Left lung (tissue), 4 donors: ENCODE measurements at regions not wholly inside any gene's neighbourhood (a gene's known extent, or its start where the extent isn't known, plus 50 kb on each side); places are given as distances from the start of the nearest gene placed in this dataset.
"Not testable (repeated sequence)": the region's sequence is repeated elsewhere in the genome, so short reads cannot be mapped to it uniquely, and the experiment has no call there.

Experiments
- ATAC-seq: fragments of 200-7000 bp; cut with Tn5 transposase; one replicate; pipeline ENCODE4 v1.9.1; 2020; ENCODE audit warnings: moderate library complexity
- DNase-seq, 4 donors: peaks; one replicate each; pipeline ENCODE4 v3.0.0-alpha.2; 2013 to 2020
- H3K27ac ChIP-seq, 2 donors: fragments of 200-600 bp; sonication (generic) in 1 of 2; one replicate each; pipeline versions ENCODE4 v1.5.0 to v1.8.0; 2020 to 2021
- H3K27me3 ChIP-seq, 2 donors: fragments of 200-600 bp; sonication (generic) in 1 of 2; one replicate each; pipeline versions ENCODE4 v1.5.0 to v1.8.0; 2020 to 2021
- H3K36me3 ChIP-seq, 2 donors: fragments of 200-600 bp; sonication (generic) in 1 of 2; one replicate each; pipeline versions ENCODE4 v1.5.0 to v1.8.0; 2020 to 2021
- H3K4me1 ChIP-seq, 2 donors: fragments of 200-600 bp; one replicate each; pipeline ENCODE4 v1.8.0; 2021
- H3K4me3 ChIP-seq, 2 donors: fragments of 200-600 bp; sonication (generic) in 1 of 2; one replicate each; pipeline versions ENCODE4 v1.5.0 to v1.8.0; 2020 to 2021; ENCODE audit warnings: mild to moderate bottlenecking in 1 of 2
- H3K9me3 ChIP-seq, 2 donors: fragments of 200-600 bp; sonication (generic) in 1 of 2; one replicate each; pipeline versions ENCODE4 v1.5.0 to v1.8.0; 2020 to 2021
- CTCF ChIP-seq, 2 donors: fragments of 200-600 bp; sonication (generic) in 1 of 2; IDR thresholded peaks; one replicate each; pipeline versions ENCODE4 v1.5.0 to v1.8.0; 2021; ENCODE audit warnings: antibody characterized with exemption in 2 of 2
- intact Hi-C, 2 donors: fragments of 100-400 bp; cut with DNase I; formaldehyde crosslinking; loops; one replicate each; pipeline versions ENCODE4 v1.11.2 to v1.14.2; 2022
- donor health status: DM: no; HTN: yes; CAD: no.
- donor health status: DM: no; HTN: no; CAD: no.

- no peaks in the 10 kb centered on the region for H3K36me3 ChIP-seq
- no peak for TF ChIP-seq CTCF (IDR thresholded peaks at IDR 0.05)
- intact Hi-C loops = no loop called here
- H3K9me3 ChIP-seq = no peaks in the 10 kb centered on the region
- no peak for DNase-seq
- no peak for ATAC-seq
- H3K4me1 ChIP-seq = no peaks in the 10 kb centered on the region
- no peaks in the 10 kb centered on the region for H3K27me3 ChIP-seq
- no peak overlapping the region for H3K4me3 ChIP-seq
- H3K27ac ChIP-seq = no peak overlapping the region
Observed at GRCh38 chr3:101133652-101134051, 140.4 kb upstream of the ABI3BP start.

- H3K4me3 ChIP-seq, DNase-seq, H3K9me3 ChIP-seq, H3K27me3 ChIP-seq, H3K4me1 ChIP-seq, ATAC-seq, intact Hi-C loops, H3K36me3 ChIP-seq, H3K27ac ChIP-seq: not testable (repeated sequence)
Observed at GRCh38 chr3:101133197-101133596, 140.0 kb upstream of the ABI3BP start.

GRCh38 chr3:101131767-101132166 is 138.5 kb upstream of the ABI3BP start:
- H3K36me3 ChIP-seq = no peaks in the 10 kb centered on the region
- H3K27me3 ChIP-seq = no peaks in the 10 kb centered on the region
- DNase-seq (no peak), ATAC-seq (no peak)
- H3K27ac ChIP-seq = no peak overlapping the region
- H3K9me3 ChIP-seq = no peaks in the 10 kb centered on the region
- no peak for TF ChIP-seq CTCF (IDR thresholded peaks at IDR 0.05)
- no peaks in the 10 kb centered on the region for H3K4me1 ChIP-seq
- H3K4me3 ChIP-seq = no peak overlapping the region
- intact Hi-C loops = no loop called here

- TF ChIP-seq CTCF (IDR thresholded peaks at IDR 0.05) = no peak
- DNase-seq (peak in 1 of 4 donors; percentile 14), ATAC-seq (no peak)
- H3K4me3 ChIP-seq = no peak overlapping the region
- no peaks in the 10 kb centered on the region for H3K36me3 ChIP-seq
- no peaks in the 10 kb centered on the region for H3K9me3 ChIP-seq
- no peaks in the 10 kb centered on the region for H3K4me1 ChIP-seq
- intact Hi-C loops = no loop called here
- no peaks in the 10 kb centered on the region for H3K27me3 ChIP-seq
- H3K27ac ChIP-seq = no peak overlapping the region
Observed at GRCh38 chr3:101128786-101129185, 135.6 kb upstream of the ABI3BP start.

- no peak for DNase-seq
- intact Hi-C loops = no loop called here
- H3K4me3 ChIP-seq = no peak overlapping the region
- no peak for TF ChIP-seq CTCF (IDR thresholded peaks at IDR 0.05)
- no peak overlapping the region for H3K27ac ChIP-seq
- no peaks in the 10 kb centered on the region for H3K36me3 ChIP-seq
- no peaks in the 10 kb centered on the region for H3K9me3 ChIP-seq
- no peak for ATAC-seq
- H3K4me1 ChIP-seq = no peaks in the 10 kb centered on the region
- no peaks in the 10 kb centered on the region for H3K27me3 ChIP-seq
Observed at GRCh38 chr3:101128001-101128400, 134.8 kb upstream of the ABI3BP start.

- no peak for TF ChIP-seq CTCF (IDR thresholded peaks at IDR 0.05)
- Histone ChIP-seq H3K27ac (no peak overlapping the region), H3K4me3 (no peak overlapping the region), H3K9me3 (no peaks in the 10 kb centered on the region), H3K36me3 (no peaks in the 10 kb centered on the region), H3K27me3 (no peaks in the 10 kb centered on the region), H3K4me1 (no peaks in the 10 kb centered on the region)
- no peak for DNase-seq
- intact Hi-C loops = no loop called here
- no peak for ATAC-seq
Observed at GRCh38 chr3:101124125-101124524, 130.9 kb upstream of the ABI3BP start.
